Tibial nerve (tissue), 4 donors: ENCODE measurements at regions not wholly inside any gene's neighbourhood (a gene's known extent, or its start where the extent isn't known, plus 50 kb on each side); places are given as distances from the start of the nearest gene placed in this dataset.
A peak's percentile ranks its signal among the peaks of the same experiment; 100 is the strongest.

ENCODE experiments used
- DNase-seq, 2 donors: peaks; one replicate each; pipeline ENCODE4 v3.0.0-alpha.2; 2019; ENCODE audit warnings: low spot score in 2 of 2
- H3K27ac ChIP-seq, 4 donors: fragments of 200-600 bp; sonication (generic) in 3 of 4; one replicate each; pipeline ENCODE4 v1.5.1; 2017 to 2019; ENCODE audit warnings: mild to moderate bottlenecking in 1 of 4
- H3K27me3 ChIP-seq, 2 donors: fragments of 200-600 bp; sonication (generic) in 1 of 2; one replicate each; pipeline versions ENCODE4 v1.5.1 to v1.6.0; 2017 to 2019
- H3K36me3 ChIP-seq, 3 donors: fragments of 200-600 bp; sonication (generic); one replicate each; pipeline ENCODE4 v1.5.1; 2018 to 2019
- H3K4me1 ChIP-seq, 4 donors: fragments of 200-600 bp; sonication (generic) in 3 of 4; one replicate each; pipeline ENCODE4 v1.5.1; 2017 to 2019
- H3K4me3 ChIP-seq, 4 donors: fragments of 200-600 bp; sonication (generic) in 3 of 4; one replicate each; pipeline ENCODE4 v1.5.1; 2017 to 2019; ENCODE audit warnings: mild to moderate bottlenecking in 1 of 4, moderate library complexity in 1 of 4
- H3K9me3 ChIP-seq, 4 donors: fragments of 200-600 bp; sonication (generic) in 3 of 4; one replicate each; pipeline ENCODE4 v1.5.1; 2017 to 2019
- CTCF ChIP-seq, 5 experiments: fragments of 200-600 bp in 3 of 5; fragments of 450-650 bp in 2 of 5; sonication (generic) in 3 of 5; IDR thresholded peaks; one replicate each; pipeline ENCODE4 v1.5.1; 2016 to 2019; ENCODE audit warnings: antibody characterized with exemption in 5 of 5, mild to moderate bottlenecking in 3 of 5, moderate library complexity in 2 of 5
- EP300 ChIP-seq, 2 donors: sonication (generic); formaldehyde crosslinking; IDR thresholded peaks; one replicate each; pipeline ENCODE4 v1.6.1; 2017; ENCODE audit warnings: antibody characterized with exemption in 2 of 2, mild to moderate bottlenecking in 1 of 2
- POLR2A ChIP-seq, 2 donors: fragments of 450-650 bp; IDR thresholded peaks; one replicate each; pipeline ENCODE4 v1.6.1; 2017; ENCODE audit warnings: antibody characterized with exemption in 2 of 2, mild to moderate bottlenecking in 2 of 2, moderate library complexity in 2 of 2
- WGBS, 2 donors: methylation state at CpG; one replicate each; pipeline ENCODE4 v1.1.5; 2018; 5-methylcytosine and 5-hydroxymethylcytosine counted together

- no peaks in the 10 kb centered on the region for H3K27me3 ChIP-seq
- no peak for TF ChIP-seq EP300 (IDR thresholded peaks at IDR 0.05)
- TF ChIP-seq CTCF (IDR thresholded peaks at IDR 0.05): no peak
- no peak for TF ChIP-seq POLR2A (IDR thresholded peaks at IDR 0.05)
These were observed 712.4 kb downstream of the EPHA7 start for GRCh38 chr6:92706976-92707375.

GRCh38 chr6:92701425-92702096, 717.8 kb downstream of the EPHA7 start:
- H3K4me3 ChIP-seq: no peak overlapping the region
- H3K36me3 ChIP-seq: no peaks in the 10 kb centered on the region
- WGBS, 2 donors: 93 to 95% methylated on average over 9 to 10 of the region's 10 CpGs
- no peaks in the 10 kb centered on the region for H3K9me3 ChIP-seq
- TF ChIP-seq EP300 (IDR thresholded peaks at IDR 0.05) (no peak), CTCF (IDR thresholded peaks at IDR 0.05) (no peak), POLR2A (IDR thresholded peaks at IDR 0.05) (no peak)
- H3K27me3 ChIP-seq: no peaks in the 10 kb centered on the region
- no peak overlapping the region for H3K27ac ChIP-seq
- no peak for DNase-seq
- no peaks in the 10 kb centered on the region for H3K4me1 ChIP-seq

More at GRCh38 chr6:92706976-92707375, 712.4 kb downstream of the EPHA7 start:
- Histone ChIP-seq H3K27ac (no peak overlapping the region), H3K4me3 (no peak overlapping the region), H3K4me1 (no peaks in the 10 kb centered on the region), H3K9me3 (no peaks in the 10 kb centered on the region), H3K36me3 (no peaks in the 10 kb centered on the region)
- DNase-seq: no peak

GRCh38 chr6:92700411-92700810, 718.9 kb downstream of the EPHA7 start:
- no peaks in the 10 kb centered on the region for H3K4me1 ChIP-seq
- no peaks in the 10 kb centered on the region for H3K27me3 ChIP-seq
- H3K27ac ChIP-seq: no peak overlapping the region
- no peak for DNase-seq
- H3K36me3 ChIP-seq: no peaks in the 10 kb centered on the region
- H3K4me3 ChIP-seq: no peak overlapping the region
- no peak for TF ChIP-seq EP300 (IDR thresholded peaks at IDR 0.05)
- no peak for TF ChIP-seq POLR2A (IDR thresholded peaks at IDR 0.05)
- no peak for TF ChIP-seq CTCF (IDR thresholded peaks at IDR 0.05)
- 90 to 97% methylated on average over 10 to 11 of the region's 11 CpGs for whole genome bisulfite sequencing, 2 donors
- no peaks in the 10 kb centered on the region for H3K9me3 ChIP-seq

GRCh38 chr6:92690997-92691599, 728.3 kb downstream of the EPHA7 start:
- Histone ChIP-seq H3K27me3 (no peaks in the 10 kb centered on the region), H3K9me3 (no peaks in the 10 kb centered on the region), H3K27ac (no peak overlapping the region), H3K36me3 (no peaks in the 10 kb centered on the region), H3K4me3 (no peak overlapping the region), H3K4me1 (no peaks in the 10 kb centered on the region)
- 80 to 82% methylated on average over 2 of the region's 2 CpGs for WGBS, 2 donors
- DNase-seq: no peak
- TF ChIP-seq CTCF (IDR thresholded peaks at IDR 0.05): no peak
- TF ChIP-seq EP300 (IDR thresholded peaks at IDR 0.05): no peak
- no peak for TF ChIP-seq POLR2A (IDR thresholded peaks at IDR 0.05)

GRCh38 chr6:92688342-92688741, 731.0 kb downstream of the EPHA7 start:
- Histone ChIP-seq H3K4me3 (no peak overlapping the region), H3K36me3 (no peaks in the 10 kb centered on the region), H3K27ac (no peak overlapping the region), H3K9me3 (no peaks in the 10 kb centered on the region), H3K4me1 (no peaks in the 10 kb centered on the region), H3K27me3 (no peaks in the 10 kb centered on the region)
- 51 to 57% methylated on average over 2 of the region's 2 CpGs for WGBS, 2 donors
- DNase-seq: peak in 1 of 2 donors; percentile 8
- TF ChIP-seq CTCF (IDR thresholded peaks at IDR 0.05) (no peak), POLR2A (IDR thresholded peaks at IDR 0.05) (no peak), EP300 (IDR thresholded peaks at IDR 0.05) (peak in 1 of 2 donors; percentile 45)
